ENCODE measurements at regions not wholly inside any gene's neighbourhood (a gene's known extent, or its start where the extent isn't known, plus 50 kb on each side); places are given as distances from the start of the nearest gene placed in this dataset.

- Histone ChIP-seq H3K27ac (no peak overlapping the region), H3K4me1 (no peaks in the 10 kb centered on the region), H3K4me3 (no peak overlapping the region), H3K27me3 (no peaks in the 10 kb centered on the region), H3K9me3 (no peaks in the 10 kb centered on the region), H3K36me3 (no peaks in the 10 kb centered on the region)
- ATAC-seq (ENCODE audit: low FRiP score in 2 of 2) (no peak), DNase-seq (no peak)
- 88 to 90% methylated on average over 18 to 20 of the region's 20 CpGs for WGBS, 2 donors
- TF ChIP-seq EP300 (IDR thresholded peaks at IDR 0.05) = no peak
- no peak for TF ChIP-seq POLR2AphosphoS5 (IDR thresholded peaks at IDR 0.05)
- TF ChIP-seq CTCF (IDR thresholded peaks at IDR 0.05) = no peak
- no peak for TF ChIP-seq POLR2A (IDR thresholded peaks at IDR 0.05)
Measured at GRCh38 chr15:66876731-66877476, 174.9 kb downstream of the SMAD6 start.

- Histone ChIP-seq H3K27ac (no peak overlapping the region), H3K4me1 (peaks cover 0 to 3% (median under 1%) of the 10 kb centered on the region in 4 donors), H3K27me3 (no peaks in the 10 kb centered on the region), H3K36me3 (no peaks in the 10 kb centered on the region), H3K4me3 (no peak overlapping the region), H3K9me3 (no peaks in the 10 kb centered on the region)
- no peak for TF ChIP-seq POLR2AphosphoS5 (IDR thresholded peaks at IDR 0.05)
- TF ChIP-seq POLR2A (IDR thresholded peaks at IDR 0.05) = no peak
- TF ChIP-seq EP300 (IDR thresholded peaks at IDR 0.05) = no peak
- TF ChIP-seq CTCF (IDR thresholded peaks at IDR 0.05) = no peak
- no peak for ATAC-seq (ENCODE audit: low FRiP score in 2 of 2)
- DNase-seq = no peak
- 42 to 61% methylated on average over 8 to 9 of the region's 9 CpGs for WGBS, 2 donors
Measured at GRCh38 chr15:66877477-66878271, 175.6 kb downstream of the SMAD6 start.

GRCh38 chr15:66878761-66879160, 176.7 kb downstream of the SMAD6 start:
- H3K36me3 ChIP-seq = no peaks in the 10 kb centered on the region
- H3K4me3 ChIP-seq = no peak overlapping the region
- no peaks in the 10 kb centered on the region for H3K27me3 ChIP-seq
- TF ChIP-seq CTCF (IDR thresholded peaks at IDR 0.05) (no peak), EP300 (IDR thresholded peaks at IDR 0.05) (no peak), POLR2A (IDR thresholded peaks at IDR 0.05) (no peak), POLR2AphosphoS5 (IDR thresholded peaks at IDR 0.05) (no peak)
- H3K27ac ChIP-seq = no peak overlapping the region
- DNase-seq = peak in 1 of 2 donors; percentile 46
- ATAC-seq (ENCODE audit: low FRiP score in 2 of 2) = no peak
- 80 to 87% methylated on average over 3 to 4 of the region's 4 CpGs for WGBS, 2 donors
- H3K4me1 ChIP-seq = peaks cover 7 to 11% (median 8%) of the 10 kb centered on the region in 4 donors
- no peaks in the 10 kb centered on the region for H3K9me3 ChIP-seq

GRCh38 chr15:66879531-66880368, 177.7 kb downstream of the SMAD6 start:
- ATAC-seq (ENCODE audit: low FRiP score in 2 of 2) (no peak), DNase-seq (no peak)
- 79 to 98% methylated on average over 4 to 8 of the region's 8 CpGs for WGBS, 2 donors
- Histone ChIP-seq H3K27ac (no peak overlapping the region), H3K4me1 (peaks cover 9 to 13% (median 12%) of the 10 kb centered on the region in 4 donors), H3K36me3 (no peaks in the 10 kb centered on the region), H3K27me3 (no peaks in the 10 kb centered on the region), H3K9me3 (no peaks in the 10 kb centered on the region), H3K4me3 (no peak overlapping the region)
- no peak for TF ChIP-seq EP300 (IDR thresholded peaks at IDR 0.05)
- TF ChIP-seq POLR2A (IDR thresholded peaks at IDR 0.05) = no peak
- no peak for TF ChIP-seq POLR2AphosphoS5 (IDR thresholded peaks at IDR 0.05)
- no peak for TF ChIP-seq CTCF (IDR thresholded peaks at IDR 0.05)

Measured in upper lobe of left lung (tissue), 6 donors.